H7 (cell line): ENCODE measurements at regions not wholly inside any gene's neighbourhood (a gene's known extent, or its start where the extent isn't known, plus 50 kb on each side); places are given as distances from the start of the nearest gene placed in this dataset.

Experiments used
- DNase-seq: peaks from one replicate; pipeline ENCODE4 v3.0.0; 2012
- H3K27me3 ChIP-seq: 2 replicates; pipeline ENCODE4 v1.6.0; 2011; ENCODE audit warnings: mild to moderate bottlenecking, low read length; ENCODE audit not compliant: control insufficient read depth, insufficient read depth
- H3K36me3 ChIP-seq: replicated peaks from 2 replicates; pipeline ENCODE4 v1.5.1; 2011; ENCODE audit warnings: low read length; ENCODE audit not compliant: control insufficient read depth, insufficient read depth
- H3K4me3 ChIP-seq: 2 replicates; pipeline ENCODE4 v1.5.1; 2011; ENCODE audit warnings: low read depth, mild to moderate bottlenecking, control low read depth, low read length, moderate library complexity; ENCODE audit not compliant: insufficient read depth

DNA sequence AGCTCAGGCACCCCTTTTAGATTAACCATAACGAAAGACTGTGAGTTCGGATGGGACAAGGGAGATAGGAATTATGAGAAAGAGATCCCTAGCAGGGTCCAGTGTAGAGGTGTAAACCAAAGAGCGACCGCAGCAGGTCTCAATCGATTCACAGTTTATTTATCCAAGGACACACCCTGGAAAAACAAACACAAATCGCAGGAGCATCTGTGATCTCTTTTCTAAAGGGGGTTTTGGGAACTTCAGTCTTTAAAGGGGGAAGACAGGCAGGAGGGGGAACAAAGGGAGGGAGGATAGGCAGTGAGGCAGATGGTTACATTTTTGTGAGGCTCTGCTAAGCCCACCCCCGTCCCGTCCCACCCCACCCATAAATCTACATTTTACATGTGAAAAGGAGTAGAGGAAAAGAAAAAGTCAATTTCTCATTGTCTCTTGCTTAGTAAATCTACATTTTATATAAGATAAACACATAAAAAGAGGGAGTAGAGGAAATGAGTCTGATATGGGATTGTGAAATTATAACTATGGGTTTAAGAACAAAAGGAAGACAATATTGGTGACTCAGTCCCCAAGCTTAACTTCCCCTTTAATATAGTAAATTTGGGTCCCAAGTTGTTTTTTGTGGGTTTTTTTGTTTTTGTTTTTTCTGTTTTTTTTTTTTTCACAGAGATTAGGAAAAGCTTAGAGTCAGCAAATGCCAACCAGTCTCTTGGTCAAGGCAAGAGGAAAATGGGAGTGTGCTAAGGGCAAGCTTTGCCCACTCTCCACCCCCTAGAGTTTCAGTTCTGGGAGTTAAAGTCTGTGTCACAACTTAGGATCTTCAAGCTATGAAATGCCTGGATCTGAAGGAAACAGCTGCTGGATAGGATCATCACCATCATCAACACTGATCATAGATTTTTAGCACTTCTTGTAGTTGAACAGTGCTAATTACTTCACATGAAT, 160.9 kb upstream of the CDH5 start:
- H3K4me3 ChIP-seq, result no peak overlapping the region
- H3K27me3 ChIP-seq, result no peaks in the 10 kb centered on the region; the same call in 1 of the 2 replicates
- H3K36me3 ChIP-seq, result no peaks in the 10 kb centered on the region
- peak; percentile 24 for DNase-seq

DNA sequence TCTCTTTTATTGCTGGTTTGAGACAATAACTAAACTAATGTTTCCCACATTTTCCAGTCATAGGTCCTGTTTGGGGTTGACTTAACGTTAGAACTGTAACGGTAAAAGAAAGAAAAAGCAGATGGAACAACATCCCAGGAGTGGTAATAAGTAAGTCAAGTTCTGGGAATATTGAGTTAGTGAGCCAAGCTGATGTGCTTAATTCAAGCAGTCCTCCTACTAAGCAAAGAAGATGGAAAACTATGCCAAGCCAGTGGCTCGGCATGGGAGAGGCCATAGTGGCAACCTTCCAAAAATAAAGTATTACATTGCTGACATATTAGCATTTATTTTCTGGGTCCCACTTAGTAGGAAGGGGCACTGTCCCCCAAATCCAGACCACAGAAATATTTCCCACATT, 161.7 kb upstream of the CDH5 start:
- DNase-seq, result no peak
- Histone ChIP-seq H3K36me3 (no peaks in the 10 kb centered on the region), H3K27me3 (no peaks in the 10 kb centered on the region; the same call in 1 of the 2 replicates), H3K4me3 (no peak overlapping the region)

DNA sequence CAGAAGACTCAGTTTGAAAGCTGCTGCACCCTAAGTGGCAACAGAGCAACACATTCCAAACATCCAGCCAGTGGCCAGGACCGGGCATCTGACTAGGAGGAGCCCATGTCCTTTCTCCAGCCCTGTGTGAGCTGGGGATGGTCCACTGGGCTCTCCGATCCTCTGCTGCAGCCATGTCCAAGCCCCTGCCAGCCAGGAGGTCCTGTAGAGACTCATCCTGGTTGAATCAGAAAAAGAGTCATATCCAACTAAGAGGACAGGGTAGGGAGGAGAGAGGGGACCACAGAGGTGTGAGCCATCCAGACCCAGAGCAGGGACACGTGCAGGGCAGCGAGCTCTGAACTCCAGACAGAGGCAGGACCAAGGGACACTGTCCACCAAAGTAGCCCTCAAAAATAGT, 163.0 kb upstream of the CDH5 start:
- Histone ChIP-seq H3K27me3 (no peaks in the 10 kb centered on the region; the same call in 1 of the 2 replicates), H3K4me3 (no peak overlapping the region), H3K36me3 (no peaks in the 10 kb centered on the region)
- DNase-seq, result no peak

DNA sequence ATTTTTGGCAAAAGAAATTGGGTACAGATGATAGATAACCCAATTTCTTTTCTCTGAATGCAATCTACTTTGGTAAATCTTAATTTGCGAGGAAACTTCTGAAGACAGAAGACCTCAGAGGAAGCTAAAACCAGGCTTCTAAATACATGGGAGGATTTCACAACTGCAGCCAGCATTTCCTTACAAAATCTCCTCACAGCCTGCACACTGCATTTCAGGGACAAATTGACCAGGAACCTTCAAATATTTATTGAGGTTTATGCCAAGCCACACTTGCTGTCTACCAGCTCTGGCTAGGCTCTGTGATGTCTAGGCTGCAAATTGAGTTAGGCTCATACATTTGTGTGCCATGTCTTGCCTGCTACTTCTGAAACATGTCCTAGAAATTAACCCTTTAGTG, 167.3 kb upstream of the CDH5 start:
- Histone ChIP-seq H3K36me3 (no peaks in the 10 kb centered on the region), H3K27me3 (no peaks in the 10 kb centered on the region; the same call in 1 of the 2 replicates), H3K4me3 (no peak overlapping the region)
- no peak for DNase-seq

DNA sequence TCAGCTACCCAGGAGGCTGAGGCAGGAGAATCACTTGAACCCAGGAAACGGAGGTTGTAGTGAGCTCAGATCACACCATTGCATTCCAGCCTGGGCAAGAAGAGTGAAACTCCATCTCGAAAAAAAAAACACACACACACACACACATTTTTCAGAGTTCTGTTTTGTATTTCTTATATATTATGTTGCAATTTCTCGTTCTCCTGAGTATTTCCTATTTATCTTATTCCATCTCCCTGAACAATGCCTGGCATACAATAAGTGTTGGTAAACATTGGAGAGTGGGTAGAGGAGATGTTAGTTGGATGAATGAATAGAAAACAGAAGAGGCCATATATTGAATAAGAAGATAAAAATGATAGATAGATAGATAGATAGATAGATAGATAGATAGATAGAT, 167.8 kb upstream of the CDH5 start:
- Histone ChIP-seq H3K27me3 (no peaks in the 10 kb centered on the region; the same call in 1 of the 2 replicates), H3K36me3 (no peaks in the 10 kb centered on the region), H3K4me3 (no peak overlapping the region)
- no peak for DNase-seq

DNA sequence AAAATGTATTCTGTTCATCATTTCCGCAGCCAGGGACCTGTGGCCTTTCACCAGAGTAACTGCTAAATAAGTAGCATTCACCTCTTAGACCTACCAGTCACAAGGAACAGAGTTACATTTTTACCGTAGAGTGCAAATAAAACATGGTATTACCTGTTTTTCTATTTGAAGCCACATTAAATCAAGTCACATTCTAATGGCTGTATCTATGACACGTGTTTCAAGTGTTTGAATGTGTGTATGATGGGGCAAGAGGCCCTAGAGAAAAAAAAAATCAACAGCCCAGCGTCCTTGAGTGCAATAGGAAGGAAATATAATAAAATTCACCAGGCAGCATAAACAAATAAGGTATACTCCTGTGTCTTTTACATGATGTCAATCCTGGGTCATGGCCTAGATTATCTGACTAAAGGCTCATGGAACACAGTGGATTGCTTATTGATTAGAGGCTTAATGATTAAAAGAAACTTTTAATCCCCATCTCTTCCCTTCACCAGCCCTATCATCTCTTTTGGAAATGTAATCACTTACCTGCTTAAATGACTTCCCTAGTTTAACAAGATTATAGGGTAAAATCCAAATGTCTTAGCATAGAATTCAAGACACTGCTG, 168.7 kb upstream of the CDH5 start:
- Histone ChIP-seq H3K4me3 (no peak overlapping the region), H3K36me3 (no peaks in the 10 kb centered on the region), H3K27me3 (no peaks in the 10 kb centered on the region; the same call in 1 of the 2 replicates)
- DNase-seq, result no peak

DNA sequence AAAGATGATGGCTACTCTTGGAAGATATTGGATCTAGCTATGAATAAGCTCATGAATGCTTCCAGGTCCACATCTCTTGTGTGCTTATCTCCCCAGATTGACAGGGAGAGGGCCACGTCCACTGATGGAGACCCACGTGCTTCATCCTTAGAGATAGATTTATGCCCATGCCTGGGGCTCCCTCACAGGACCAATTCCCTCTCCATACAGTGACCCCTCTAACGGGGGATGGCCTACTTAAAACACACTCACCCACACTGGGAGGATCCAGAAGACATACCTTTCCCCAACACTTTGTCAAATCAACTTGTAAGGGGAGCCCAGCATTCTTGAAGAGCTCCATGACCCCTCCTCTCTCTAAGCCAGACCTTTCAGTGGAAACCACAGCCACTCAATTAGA, 169.7 kb upstream of the CDH5 start:
- Histone ChIP-seq H3K27me3 (no peaks in the 10 kb centered on the region; the same call in 1 of the 2 replicates), H3K36me3 (no peaks in the 10 kb centered on the region), H3K4me3 (no peak overlapping the region)
- no peak for DNase-seq

DNA sequence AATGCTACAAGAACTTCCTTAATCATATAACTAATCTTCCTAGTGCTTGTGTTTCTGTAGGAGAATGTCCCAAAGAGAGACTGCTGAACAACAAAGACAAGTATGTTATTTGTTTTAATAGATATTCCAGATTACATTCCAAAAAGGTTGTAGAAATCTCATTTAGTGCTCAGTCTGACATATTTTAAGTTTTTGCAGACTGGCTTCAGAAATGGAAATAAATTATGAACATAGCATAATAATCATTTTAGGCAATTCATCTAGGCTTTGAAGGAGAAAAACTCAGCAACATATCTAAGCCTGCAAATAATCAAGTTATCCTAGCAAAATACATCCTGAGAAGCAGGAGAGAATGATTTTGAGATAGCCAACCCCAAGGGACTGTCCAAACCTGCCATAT, 171.6 kb upstream of the CDH5 start:
- Histone ChIP-seq H3K4me3 (no peak overlapping the region), H3K27me3 (no peaks in the 10 kb centered on the region), H3K36me3 (no peaks in the 10 kb centered on the region)
- no peak for DNase-seq

DNA sequence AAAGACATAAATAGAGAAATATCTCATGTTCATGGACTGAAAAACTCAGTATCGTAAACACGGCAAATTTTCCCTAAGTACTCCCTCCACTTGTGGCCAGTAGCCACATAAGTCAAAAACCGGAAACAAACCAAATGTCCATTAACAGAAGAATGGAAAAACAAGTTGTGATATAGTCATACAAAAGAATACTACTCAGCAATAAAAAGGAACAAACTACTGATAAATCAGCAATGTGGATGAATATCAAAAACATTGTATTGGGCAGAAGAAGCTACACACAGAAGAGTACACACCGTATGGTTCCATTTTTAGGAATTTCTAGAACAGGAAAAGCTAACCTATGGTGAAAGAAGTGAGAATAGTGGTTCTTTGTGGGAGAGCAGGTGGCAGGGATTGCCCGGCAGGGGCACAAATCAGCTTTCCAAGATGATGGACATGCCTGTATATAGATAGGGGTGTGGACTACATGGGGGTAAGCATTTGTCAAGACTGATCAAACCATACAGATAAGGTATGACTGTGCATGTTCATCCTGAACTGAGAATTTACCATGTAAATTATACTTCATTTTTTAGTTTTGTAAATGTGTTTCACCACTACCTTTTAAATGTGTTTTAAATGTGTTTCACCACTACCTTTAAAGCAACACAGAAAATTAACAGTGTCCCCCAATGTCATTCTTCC, 172.8 kb upstream of the CDH5 start:
- DNase-seq, result no peak
- H3K36me3 ChIP-seq, result no peaks in the 10 kb centered on the region
- no peaks in the 10 kb centered on the region for H3K27me3 ChIP-seq
- H3K4me3 ChIP-seq, result no peak overlapping the region

DNA sequence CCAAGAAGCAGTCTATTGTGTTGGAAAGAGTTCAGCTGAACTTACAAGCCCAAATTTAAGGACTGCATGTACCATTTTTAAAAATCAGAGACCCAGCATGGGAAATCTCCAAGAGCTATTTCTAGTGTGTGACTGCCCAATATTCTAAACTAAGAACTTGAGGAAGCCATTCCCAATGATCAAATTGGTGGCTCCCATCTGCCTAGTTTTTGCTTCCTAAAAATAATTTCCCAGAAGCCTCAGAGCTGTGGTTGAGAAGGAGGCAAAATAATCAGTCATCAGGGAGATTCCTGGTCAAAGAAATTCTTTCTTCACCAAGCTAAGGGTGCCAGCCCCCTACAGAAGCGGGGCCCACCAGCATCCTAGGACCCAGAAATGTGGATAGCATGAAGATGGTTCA, 176.1 kb upstream of the CDH5 start:
- Histone ChIP-seq H3K36me3 (no peaks in the 10 kb centered on the region), H3K4me3 (no peak overlapping the region), H3K27me3 (no peaks in the 10 kb centered on the region)
- no peak for DNase-seq

DNA sequence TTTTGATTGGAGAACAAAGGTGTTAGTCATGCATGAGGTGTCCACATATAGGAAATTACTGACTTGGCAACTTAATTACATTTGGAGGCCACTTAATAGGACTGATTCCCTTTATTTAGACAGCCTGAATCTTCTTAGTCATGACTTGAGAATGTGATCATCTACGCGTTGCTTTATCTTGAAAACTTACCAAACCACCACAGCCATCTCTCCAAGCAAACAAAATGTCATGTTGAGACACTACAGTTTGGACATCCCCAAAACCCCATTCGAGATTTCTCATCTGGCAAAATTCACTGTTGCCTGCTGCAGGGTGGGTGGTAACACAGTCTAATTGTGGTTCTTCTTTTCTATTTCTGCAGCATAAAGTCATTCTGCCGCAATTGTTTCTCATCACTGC, 176.5 kb upstream of the CDH5 start:
- no peak for DNase-seq
- no peaks in the 10 kb centered on the region for H3K27me3 ChIP-seq
- no peaks in the 10 kb centered on the region for H3K36me3 ChIP-seq
- H3K4me3 ChIP-seq, result no peak overlapping the region

DNA sequence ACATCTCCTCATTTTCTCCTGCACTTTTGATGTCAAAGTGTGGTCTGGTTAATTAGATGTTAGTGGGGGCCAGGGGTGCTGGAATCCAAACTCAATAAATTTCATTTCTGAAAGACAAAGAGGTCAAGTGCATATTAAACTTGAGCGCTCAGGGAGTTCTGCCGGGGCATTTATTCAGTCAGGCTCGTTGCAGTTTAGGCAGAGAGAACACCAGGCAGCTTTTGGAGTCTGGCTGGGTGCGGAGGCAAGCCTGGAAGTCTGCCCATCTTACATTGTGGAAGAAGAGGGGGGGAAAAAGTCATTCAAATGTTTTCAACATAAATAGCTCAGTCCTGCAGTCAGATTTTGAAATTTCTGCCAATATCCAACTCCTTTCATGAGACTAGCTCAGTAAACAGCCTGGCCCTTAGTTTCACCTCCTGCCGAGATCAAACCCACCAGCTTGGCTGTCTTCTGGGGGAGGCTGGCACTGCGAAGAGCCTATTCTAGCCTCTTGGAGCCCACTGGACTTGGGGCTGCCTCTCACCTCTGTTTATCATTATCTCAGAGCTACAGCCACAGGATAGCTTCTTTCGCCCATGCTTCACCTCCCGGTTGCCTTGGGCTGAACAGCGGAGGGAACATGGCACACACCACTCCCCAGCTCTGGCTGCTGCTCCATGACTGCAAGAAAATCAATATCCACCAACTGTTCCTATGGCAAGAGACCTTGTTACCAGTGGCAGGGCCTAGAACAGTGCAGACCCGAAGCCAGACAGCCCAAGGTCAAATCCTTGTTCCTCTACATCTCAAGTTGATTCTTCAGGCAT, 177.4 kb upstream of the CDH5 start:
- DNase-seq, result no peak
- H3K4me3 ChIP-seq, result no peak overlapping the region
- no peaks in the 10 kb centered on the region for H3K27me3 ChIP-seq
- no peaks in the 10 kb centered on the region for H3K36me3 ChIP-seq

DNA sequence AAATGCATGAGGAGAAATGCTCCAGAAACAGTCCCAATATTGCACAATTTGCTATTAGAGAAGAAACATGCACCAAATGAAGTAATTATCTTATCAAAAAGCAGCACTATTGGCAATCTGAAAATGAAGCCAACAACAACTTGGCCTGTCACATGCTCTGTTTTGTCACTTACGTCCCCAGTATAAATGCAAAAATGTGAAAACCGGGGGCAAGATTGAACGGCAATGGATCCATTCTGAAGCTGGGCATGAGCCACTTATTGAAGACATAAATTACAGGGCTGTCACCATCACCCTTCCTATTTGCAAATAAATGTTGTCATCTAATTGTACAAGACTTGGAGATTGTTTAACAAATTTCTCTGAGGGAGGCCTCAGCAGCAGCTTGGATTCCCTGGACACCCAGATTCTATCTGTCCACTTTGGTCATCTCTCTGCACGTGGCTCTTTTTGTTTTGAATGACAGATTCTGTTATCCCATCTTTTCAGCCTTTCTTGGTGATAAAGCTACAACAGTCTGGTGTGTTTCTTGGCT, 180.2 kb upstream of the CDH5 start:
- Histone ChIP-seq H3K27me3 (peaks cover 1% of the 10 kb centered on the region; the same call in 1 of the 2 replicates), H3K4me3 (no peak overlapping the region), H3K36me3 (no peaks in the 10 kb centered on the region)
- DNase-seq, result no peak

DNA sequence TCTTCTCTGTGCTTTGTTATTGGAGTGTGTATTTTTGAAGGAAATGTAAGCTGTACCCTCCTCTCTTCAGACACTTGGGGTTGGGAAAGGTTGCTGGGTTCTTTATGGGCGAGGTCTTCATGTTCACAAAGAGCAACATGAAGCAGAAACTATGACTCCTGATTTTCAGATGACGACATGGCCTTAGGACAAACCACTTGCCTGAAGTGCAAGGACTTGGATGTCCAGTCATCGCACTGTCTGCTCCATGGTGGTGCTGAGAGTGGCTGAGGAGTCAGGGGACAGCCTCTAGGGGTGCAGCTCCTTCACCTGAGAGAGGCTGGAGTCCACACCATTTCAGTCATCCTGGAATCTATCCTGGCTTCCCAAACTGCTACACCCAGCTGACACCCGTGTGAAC, 183.9 kb upstream of the CDH5 start:
- Histone ChIP-seq H3K4me3 (no peak overlapping the region), H3K27me3 (peaks cover 1% of the 10 kb centered on the region; the same call in 1 of the 2 replicates), H3K36me3 (no peaks in the 10 kb centered on the region)
- no peak for DNase-seq
